K562 (cell line): ENCODE measurements at regions not wholly inside any gene's neighbourhood (a gene's known extent, or its start where the extent isn't known, plus 50 kb on each side); places are given as distances from the start of the nearest gene placed in this dataset.

ENCODE experiments used
- ARID1B ChIP-seq: fragments of 450-650 bp; IDR thresholded peaks from 2 replicates; pipeline ENCODE4 v1.6.1; 2016; ENCODE audit warnings: antibody characterized with exemption, mild to moderate bottlenecking, inconsistent platforms
- ARID3B ChIP-seq: fragments of 250-450 bp; sonication (Bioruptor Pico); IDR thresholded peaks from 2 replicates; pipeline ENCODE4 v1.4.0; 2020; ENCODE audit warnings: borderline replicate concordance
- BRF2 ChIP-seq: IDR thresholded peaks from 3 replicates; pipeline ENCODE4 v1.6.1; 2011; ENCODE audit warnings: borderline replicate concordance, mild to moderate bottlenecking; ENCODE audit not compliant: insufficient read length, insufficient read depth
- CREB3 ChIP-seq: fragments of 450-650 bp; conservative IDR thresholded peaks from 2 replicates; pipeline ENCODE4 v1.6.1; 2016; ENCODE audit warnings: missing genetic modification characterization, low read depth, mild to moderate bottlenecking, missing compliant biosample characterization, moderate library complexity
- FOXK2 ChIP-seq, 2 experiments: fragments of 450-650 bp; IDR thresholded peaks in 1 of 2; conservative IDR thresholded peaks in 1 of 2; 2 replicates each; pipeline ENCODE4 v1.6.1; 2016; ENCODE audit warnings: low read depth in 2 of 2, mild to moderate bottlenecking in 1 of 2
- GMEB1 ChIP-seq: fragments of 250-450 bp; sonication (Bioruptor Pico); IDR thresholded peaks from 2 replicates; pipeline ENCODE4 v1.4.0; 2020; ENCODE audit warnings: mild to moderate bottlenecking
- GTF2E2 ChIP-seq: fragments of 200-800 bp; sonication (Bioruptor generic); IDR thresholded peaks from 2 replicates; pipeline ENCODE4 v1.6.1; 2016; ENCODE audit warnings: missing genetic modification characterization, missing compliant biosample characterization
- ILK ChIP-seq: fragments of 450-650 bp; IDR thresholded peaks from 2 replicates; pipeline ENCODE4 v1.6.1; 2016; ENCODE audit warnings: missing genetic modification characterization, low read depth, mild to moderate bottlenecking, missing compliant biosample characterization, moderate library complexity, borderline replicate concordance
- KDM5B ChIP-seq: fragments of 200-600 bp; sonication (generic); IDR thresholded peaks from 2 replicates; pipeline ENCODE4 v1.6.1; 2012; ENCODE audit warnings: low read depth, mild to moderate bottlenecking, moderate library complexity, low read length, control low read depth, inconsistent platforms; ENCODE audit not compliant: insufficient replicate concordance
- MLX ChIP-seq, 2 experiments: fragments of 450-650 bp in 1 of 2; sonication (generic) in 1 of 2; formaldehyde crosslinking; conservative IDR thresholded peaks; 2 replicates each; pipeline versions ENCODE4 v1.4.0 to v1.8.1; 2020 to 2022; ENCODE audit warnings: mild to moderate bottlenecking in 1 of 2, missing genetic modification reagents in 1 of 2
- PTRF ChIP-seq: fragments of 450-650 bp; IDR thresholded peaks from 2 replicates; pipeline ENCODE4 v1.6.1; 2016; ENCODE audit warnings: mild to moderate bottlenecking, missing genetic modification characterization, missing compliant biosample characterization
- RAD21 ChIP-seq, 2 experiments: fragments of 250-450 bp in 1 of 2; fragments of 450-650 bp in 1 of 2; sonication (Bioruptor Pico) in 1 of 2; formaldehyde crosslinking in 1 of 2; IDR thresholded peaks in 1 of 2; conservative IDR thresholded peaks in 1 of 2; 2 replicates each; pipeline versions ENCODE4 v1.4.0 to v1.8.0; 2020 to 2022; ENCODE audit warnings: mild to moderate bottlenecking in 2 of 2, moderate library complexity in 1 of 2
- RB1 ChIP-seq: fragments of 450-650 bp; IDR thresholded peaks from 2 replicates; pipeline ENCODE4 v1.6.1; 2017; ENCODE audit warnings: low read depth, mild to moderate bottlenecking
- RNF219 ChIP-seq: fragments of 250-450 bp; sonication (Bioruptor Pico); IDR thresholded peaks from 2 replicates; pipeline ENCODE4 v1.5.0; 2022; ENCODE audit warnings: mild to moderate bottlenecking
- SMAD4 ChIP-seq: fragments of 250-450 bp; sonication (Bioruptor Pico); conservative IDR thresholded peaks from 2 replicates; pipeline ENCODE4 v1.8.0; 2021; ENCODE audit warnings: inconsistent platforms, mild to moderate bottlenecking, moderate library complexity
- ZNF274 ChIP-seq: IDR thresholded peaks from 2 replicates; pipeline ENCODE4 v1.6.1; 2011; ENCODE audit warnings: low read depth, mild to moderate bottlenecking, low read length, moderate library complexity, borderline replicate concordance
- ZNF551 ChIP-seq: fragments of 250-450 bp; sonication (Bioruptor Pico); IDR thresholded peaks from 2 replicates; pipeline ENCODE4 v1.5.0; 2021; ENCODE audit warnings: mild to moderate bottlenecking, moderate library complexity
- ZNF561 ChIP-seq: fragments of 450-650 bp; formaldehyde crosslinking; conservative IDR thresholded peaks from 2 replicates; pipeline ENCODE4 v1.4.0; 2020; ENCODE audit warnings: mild to moderate bottlenecking, moderate library complexity

DNA sequence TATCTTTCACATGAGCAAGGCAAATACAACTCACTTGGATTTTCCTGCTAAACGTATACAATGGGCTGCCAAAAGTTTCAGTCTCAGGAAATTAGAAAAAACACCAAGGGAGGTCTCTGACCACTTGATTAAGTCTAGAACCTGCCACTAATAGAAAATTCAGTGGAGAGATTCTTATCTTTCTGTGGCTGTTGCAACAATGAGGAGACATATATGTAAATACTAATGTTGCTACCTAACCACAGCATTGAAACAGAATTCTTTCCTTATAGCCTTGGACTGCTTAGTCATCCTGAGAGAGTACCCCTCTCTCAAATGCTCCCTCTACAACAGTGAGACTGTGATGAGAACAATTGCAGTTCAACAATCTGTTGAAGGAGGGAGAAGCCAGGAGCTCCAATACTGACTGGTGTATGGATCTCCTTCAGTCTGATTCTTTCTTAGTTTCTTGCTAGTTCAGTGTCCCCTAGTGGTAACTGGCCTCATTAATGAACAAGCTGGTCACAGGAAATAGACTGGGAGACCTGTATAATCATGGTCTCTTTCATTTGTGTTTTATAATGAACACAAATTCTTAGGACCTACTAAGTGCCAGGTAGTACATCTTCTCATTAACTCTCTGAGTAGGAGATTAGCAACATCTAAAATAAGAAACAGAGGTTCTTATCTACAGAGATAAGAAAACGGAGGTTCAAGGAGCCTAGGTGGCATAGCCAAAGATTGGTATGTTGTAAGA, 164.5 kb downstream of the SLC38A4 start (continued):
- TF ChIP-seq SMAD4 (CRISPR knock-in tag): no peak
- no peak for TF ChIP-seq GMEB1 (CRISPR knock-in tag)
- no peak for TF ChIP-seq ZNF561
- no peak for TF ChIP-seq MLX (CRISPR knock-in tag; conservative IDR thresholded peaks at IDR 0.05)
- peak; percentile 90 to 96 for TF ChIP-seq RAD21 (CRISPR knock-in tag; conservative IDR thresholded peaks at IDR 0.05 in 1 of 2, IDR thresholded peaks at IDR 0.05 in 1 of 2)
- no peak for TF ChIP-seq CREB3
- no peak for TF ChIP-seq ARID3B
- no peak for TF ChIP-seq RNF219 (CRISPR knock-in tag)
- no peak for TF ChIP-seq ZNF274
- no peak for TF ChIP-seq PTRF
- TF ChIP-seq FOXK2 (conservative IDR thresholded peaks at IDR 0.05 in 1 of 2, IDR thresholded peaks at IDR 0.05 in 1 of 2; ENCODE audit: low read depth in 2 of 2): no peak
- no peak for TF ChIP-seq ZNF551 (CRISPR knock-in tag)
- TF ChIP-seq BRF2: no peak
- no peak for TF ChIP-seq ILK (tag)
- 0 out of 2 replicates have a peak, but pooled peaks have one; percentile 39 for TF ChIP-seq RB1
- TF ChIP-seq KDM5B: no peak
- no peak; the same call in 1 of the 2 replicates for TF ChIP-seq GTF2E2 (tag)
- no peak for TF ChIP-seq ARID1B
